ENCODE measurements at regions not wholly inside any gene's neighbourhood (a gene's known extent, or its start where the extent isn't known, plus 50 kb on each side); places are given as distances from the start of the nearest gene placed in this dataset.

DNA sequence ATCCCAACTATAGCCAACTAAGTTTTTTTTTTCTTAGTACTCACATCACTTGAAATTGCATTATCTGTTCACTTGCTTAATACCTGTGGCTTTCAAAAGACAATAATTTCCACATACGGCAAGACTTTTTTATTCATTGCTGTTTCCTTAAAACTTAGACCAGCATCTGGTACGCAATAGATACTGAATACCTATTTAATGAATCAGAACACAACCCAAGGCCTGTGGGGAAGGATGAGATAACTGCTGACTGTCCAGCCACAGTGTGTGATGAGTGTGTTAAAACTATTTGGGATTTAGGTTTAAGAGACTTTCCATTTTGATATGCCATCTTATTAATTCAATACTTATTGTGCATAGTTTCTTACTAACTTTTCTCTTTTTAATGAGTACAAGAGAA, 988.7 kb downstream of the NTRK3 start:
- CTCF ChIA-PET = no interaction called here
- no peak for ATAC-seq
- Mint-ChIP-seq H3K9me3 (ENCODE audit: low read depth) (no peaks in the 10 kb centered on the region), H3K4me1 (no peaks in the 10 kb centered on the region), H3K27me3 (no peaks in the 10 kb centered on the region), H3K4me3 (no peak overlapping the region), H3K36me3 (no peaks in the 10 kb centered on the region), H3K27ac (no peak overlapping the region)
- no peak for DNase-seq

DNA sequence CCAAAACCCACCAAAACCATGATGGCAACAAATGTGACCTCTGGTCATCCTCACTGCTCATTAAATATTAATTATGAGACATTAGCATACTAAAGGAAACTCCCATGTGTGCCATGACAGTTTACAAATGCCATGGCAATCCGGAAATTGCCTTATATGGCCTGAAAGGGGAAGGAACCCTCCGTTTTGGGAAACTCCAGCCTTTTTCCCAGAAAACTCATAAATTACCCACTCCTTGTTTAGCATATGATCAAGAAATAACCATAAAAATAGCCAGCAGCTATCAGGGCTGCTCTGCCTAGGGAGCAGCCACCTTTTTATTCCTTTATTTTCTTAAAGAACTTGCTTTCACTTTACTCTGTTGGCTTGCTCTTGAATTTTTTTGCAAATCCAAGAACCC, 992.7 kb downstream of the NTRK3 start:
- CTCF ChIA-PET = no interaction called here
- no peak overlapping the region for H3K4me3 Mint-ChIP-seq
- H3K27ac Mint-ChIP-seq = no peak overlapping the region
- no peaks in the 10 kb centered on the region for H3K4me1 Mint-ChIP-seq
- no peaks in the 10 kb centered on the region for H3K27me3 Mint-ChIP-seq
- DNase-seq (no peak), ATAC-seq (no peak)
- H3K9me3 Mint-ChIP-seq (ENCODE audit: low read depth) = peaks cover 5% of the 10 kb centered on the region
- no peaks in the 10 kb centered on the region for H3K36me3 Mint-ChIP-seq

DNA sequence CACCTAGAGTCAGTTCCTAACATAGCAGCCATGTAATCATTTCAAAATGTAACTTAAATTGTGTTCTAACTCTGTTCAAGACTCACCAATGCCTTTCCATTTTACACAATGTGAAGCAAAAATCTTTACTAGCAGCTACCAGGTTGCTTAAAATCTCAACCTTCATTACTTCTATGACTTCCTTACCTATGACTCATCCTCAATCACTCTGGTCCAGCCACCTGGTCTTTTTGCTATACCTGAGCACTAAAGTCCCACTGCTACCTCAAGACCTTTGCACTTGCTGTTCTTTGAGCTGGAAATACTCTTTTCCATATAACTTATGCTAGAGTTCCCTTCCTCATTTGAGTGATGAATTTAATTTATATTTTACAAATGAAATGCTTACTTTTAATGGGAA, 993.2 kb downstream of the NTRK3 start:
- H3K27me3 Mint-ChIP-seq = no peaks in the 10 kb centered on the region
- no peaks in the 10 kb centered on the region for H3K4me1 Mint-ChIP-seq
- CTCF ChIA-PET = no interaction called here
- H3K9me3 Mint-ChIP-seq (ENCODE audit: low read depth) = peaks cover 5% of the 10 kb centered on the region
- ATAC-seq = no peak
- H3K36me3 Mint-ChIP-seq = no peaks in the 10 kb centered on the region
- no peak for DNase-seq
- H3K4me3 Mint-ChIP-seq = no peak overlapping the region
- H3K27ac Mint-ChIP-seq = no peak overlapping the region

DNA sequence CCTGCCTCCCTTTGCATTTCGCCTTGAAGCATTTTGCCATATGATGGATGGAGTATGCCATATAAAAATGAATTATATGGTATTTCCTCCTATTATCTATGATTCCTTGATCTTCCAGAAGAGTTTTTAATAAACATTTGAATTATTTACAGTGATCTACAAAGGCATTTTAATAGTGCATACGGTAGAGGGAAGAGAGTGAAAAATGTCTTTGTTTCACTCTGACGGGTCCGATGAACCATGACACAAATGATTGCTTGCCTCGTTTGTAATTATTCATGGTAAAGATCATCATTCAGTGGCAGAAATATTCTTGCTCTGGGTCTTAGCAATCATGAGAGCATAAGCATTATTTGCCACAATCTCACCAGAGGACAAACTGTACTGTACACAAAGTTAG, 1010.9 kb downstream of the NTRK3 start:
- Mint-ChIP-seq H3K4me1 (no peaks in the 10 kb centered on the region), H3K36me3 (no peaks in the 10 kb centered on the region), H3K27ac (no peak overlapping the region), H3K9me3 (ENCODE audit: low read depth) (peaks cover 2% of the 10 kb centered on the region), H3K4me3 (no peak overlapping the region), H3K27me3 (no peaks in the 10 kb centered on the region)
- CTCF ChIA-PET = no interaction called here
- ATAC-seq (no peak), DNase-seq (no peak)

DNA sequence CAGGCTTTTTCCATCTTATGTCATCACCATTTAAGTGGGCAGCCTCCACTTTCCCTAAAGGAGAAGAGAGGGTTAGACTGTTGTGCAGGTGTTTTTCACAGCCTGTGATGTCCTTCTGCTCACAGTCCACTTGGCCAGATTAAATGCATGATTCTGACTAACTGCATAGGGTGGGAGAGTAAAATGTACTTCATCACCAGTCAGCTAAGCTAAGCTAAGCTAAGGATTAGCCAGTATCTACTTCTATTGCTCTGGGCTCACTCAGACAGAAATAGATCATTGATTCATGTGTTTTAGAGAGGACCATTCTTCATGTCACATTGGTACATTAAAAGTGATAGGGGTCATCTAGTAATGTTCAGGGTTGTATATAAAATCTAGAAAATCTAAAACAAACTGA, 1013.1 kb downstream of the NTRK3 start:
- Mint-ChIP-seq H3K36me3 (no peaks in the 10 kb centered on the region), H3K4me3 (no peak overlapping the region), H3K27me3 (no peaks in the 10 kb centered on the region), H3K4me1 (no peaks in the 10 kb centered on the region), H3K27ac (no peak overlapping the region), H3K9me3 (ENCODE audit: low read depth) (peaks cover 2% of the 10 kb centered on the region)
- CTCF ChIA-PET = no interaction called here
- DNase-seq (no peak), ATAC-seq (no peak)

DNA sequence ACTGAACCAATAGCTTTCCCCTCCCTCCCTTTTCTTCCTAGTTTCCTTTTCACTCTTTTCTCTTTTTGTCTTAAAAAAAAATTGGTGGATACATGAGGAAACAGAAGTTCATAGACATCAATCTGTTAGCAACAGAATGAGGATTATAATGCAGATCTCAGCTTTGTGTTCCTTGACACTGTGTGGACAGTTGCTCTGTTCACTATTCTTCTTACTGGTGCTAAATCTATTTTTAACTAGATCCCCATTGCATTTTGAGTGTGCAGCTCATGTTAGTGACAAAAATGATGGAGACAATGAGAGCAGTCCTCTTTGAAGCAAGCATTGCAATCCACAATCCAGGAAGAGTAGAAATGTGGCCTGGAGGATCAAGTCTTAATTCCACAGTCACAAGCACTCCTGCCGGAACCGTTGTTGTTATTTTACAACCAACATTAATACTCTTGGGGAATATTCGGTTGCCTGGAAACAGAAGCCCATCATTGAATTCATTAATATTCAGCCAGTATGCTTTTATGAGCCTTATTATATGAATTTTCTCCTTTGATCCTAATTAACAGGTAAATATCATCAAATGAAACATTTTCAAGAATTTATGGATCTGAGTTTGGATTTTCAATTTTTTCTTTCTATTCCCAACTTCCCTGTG, 1016.8 kb downstream of the NTRK3 start:
- Mint-ChIP-seq H3K9me3 (ENCODE audit: low read depth) (no peaks in the 10 kb centered on the region), H3K4me1 (no peaks in the 10 kb centered on the region), H3K27ac (no peak overlapping the region), H3K27me3 (no peaks in the 10 kb centered on the region), H3K4me3 (no peak overlapping the region), H3K36me3 (no peaks in the 10 kb centered on the region)
- DNase-seq = no peak
- no peak for ATAC-seq
- CTCF ChIA-PET = no interaction called here

DNA sequence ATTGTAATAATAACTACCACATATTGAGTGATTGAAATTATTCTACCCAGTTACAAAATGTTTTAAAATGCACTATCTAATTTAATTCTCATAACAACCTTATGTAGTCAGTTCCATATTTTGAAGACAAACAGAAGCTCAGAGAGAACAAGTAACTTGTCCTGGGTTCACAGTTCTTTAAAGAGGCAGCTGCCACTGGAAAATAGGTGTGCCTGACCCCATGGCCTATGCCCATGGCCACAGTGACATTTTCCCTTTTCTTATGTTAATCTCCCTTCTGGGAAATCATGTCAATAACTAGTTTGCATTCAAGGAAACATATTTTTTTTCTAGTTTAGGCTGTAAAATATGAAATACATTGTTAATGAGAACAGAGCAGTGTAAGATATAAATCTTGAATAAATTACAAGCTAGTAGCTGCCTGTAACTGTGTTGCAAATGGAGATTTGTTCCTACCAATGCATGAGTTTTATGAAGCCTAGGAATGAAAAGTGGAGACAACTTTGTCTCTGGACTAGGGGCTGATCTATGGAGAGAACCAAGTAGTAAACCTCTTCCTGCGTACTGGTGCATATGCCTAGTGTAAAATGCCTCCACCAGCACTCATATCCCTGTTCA, 1018.0 kb downstream of the NTRK3 start:
- DNase-seq (no peak), ATAC-seq (no peak)
- Mint-ChIP-seq H3K4me3 (no peak overlapping the region), H3K27ac (no peak overlapping the region), H3K27me3 (no peaks in the 10 kb centered on the region), H3K36me3 (no peaks in the 10 kb centered on the region), H3K9me3 (ENCODE audit: low read depth) (no peaks in the 10 kb centered on the region), H3K4me1 (no peaks in the 10 kb centered on the region)
- CTCF ChIA-PET = no interaction called here

DNA sequence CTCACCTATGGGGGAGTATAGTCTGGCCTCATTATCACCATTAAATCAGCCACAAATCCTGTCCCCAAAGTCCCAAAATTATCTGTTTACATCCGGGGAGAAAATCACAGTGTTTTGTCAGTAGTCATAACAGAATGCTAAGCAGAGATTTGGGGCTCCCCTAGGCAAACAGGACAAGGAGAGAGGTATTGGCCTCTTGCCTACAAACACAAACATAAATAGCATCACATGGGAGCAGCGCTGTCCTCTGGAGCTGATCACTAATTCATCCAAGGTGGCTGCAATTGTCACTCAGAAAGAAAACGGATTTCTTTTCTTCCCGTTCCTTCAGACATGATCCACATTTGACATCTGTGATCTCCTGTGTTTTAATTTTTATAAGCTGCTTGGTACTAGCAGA, 1028.1 kb downstream of the NTRK3 start:
- CTCF ChIA-PET = no interaction called here
- DNase-seq = no peak
- H3K27me3 Mint-ChIP-seq = no peaks in the 10 kb centered on the region
- H3K4me3 Mint-ChIP-seq = no peak overlapping the region
- H3K27ac Mint-ChIP-seq = no peak overlapping the region
- no peaks in the 10 kb centered on the region for H3K4me1 Mint-ChIP-seq
- H3K9me3 Mint-ChIP-seq (ENCODE audit: low read depth) = peaks cover 4% of the 10 kb centered on the region
- no peaks in the 10 kb centered on the region for H3K36me3 Mint-ChIP-seq
- no peak for ATAC-seq

DNA sequence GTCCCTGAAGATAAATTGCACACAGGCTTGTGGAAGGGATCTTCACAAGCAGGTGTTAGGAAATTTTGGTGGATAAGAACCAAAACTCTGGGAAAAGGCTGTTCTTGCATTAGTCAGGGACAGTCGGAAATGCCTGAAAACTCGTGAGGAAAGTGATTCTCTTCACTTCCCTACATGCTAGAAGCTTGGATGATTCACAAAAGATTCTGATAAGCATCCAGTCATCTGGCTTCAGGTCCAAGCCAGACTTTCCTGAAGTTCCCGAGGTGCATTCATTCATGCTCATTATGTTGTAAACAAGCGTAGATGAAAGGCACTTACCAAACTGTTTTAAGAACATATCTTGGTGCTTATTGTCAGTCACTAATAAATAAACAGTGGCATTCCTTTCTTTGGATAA, 1028.7 kb downstream of the NTRK3 start:
- Mint-ChIP-seq H3K36me3 (no peaks in the 10 kb centered on the region), H3K9me3 (ENCODE audit: low read depth) (peaks cover 4% of the 10 kb centered on the region), H3K4me1 (no peaks in the 10 kb centered on the region), H3K4me3 (no peak overlapping the region), H3K27ac (no peak overlapping the region), H3K27me3 (no peaks in the 10 kb centered on the region)
- CTCF ChIA-PET = no interaction called here
- DNase-seq = no peak
- no peak for ATAC-seq

DNA sequence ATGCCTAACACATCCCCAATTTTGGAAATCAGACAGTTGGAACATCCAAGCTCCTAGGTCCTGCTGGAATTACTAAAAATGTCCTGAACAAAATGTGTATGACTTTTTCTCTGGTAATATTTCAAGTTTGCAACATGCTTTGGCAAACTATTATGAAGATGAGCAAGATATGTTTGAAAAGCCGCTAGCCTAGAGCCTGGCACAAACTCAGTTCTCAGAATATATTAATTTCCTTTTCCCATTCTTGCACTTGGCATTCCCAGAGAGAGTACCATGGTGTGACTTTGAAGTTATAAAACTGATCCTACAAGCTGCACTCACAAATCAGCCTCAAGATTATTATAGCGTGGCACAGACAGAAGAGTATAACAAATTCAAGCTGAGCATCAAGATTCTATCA, 1031.1 kb downstream of the NTRK3 start:
- Mint-ChIP-seq H3K9me3 (ENCODE audit: low read depth) (peaks cover 6% of the 10 kb centered on the region), H3K4me1 (no peaks in the 10 kb centered on the region), H3K36me3 (no peaks in the 10 kb centered on the region), H3K27me3 (no peaks in the 10 kb centered on the region), H3K27ac (no peak overlapping the region), H3K4me3 (no peak overlapping the region)
- DNase-seq = no peak
- CTCF ChIA-PET = no interaction called here
- ATAC-seq = no peak

DNA sequence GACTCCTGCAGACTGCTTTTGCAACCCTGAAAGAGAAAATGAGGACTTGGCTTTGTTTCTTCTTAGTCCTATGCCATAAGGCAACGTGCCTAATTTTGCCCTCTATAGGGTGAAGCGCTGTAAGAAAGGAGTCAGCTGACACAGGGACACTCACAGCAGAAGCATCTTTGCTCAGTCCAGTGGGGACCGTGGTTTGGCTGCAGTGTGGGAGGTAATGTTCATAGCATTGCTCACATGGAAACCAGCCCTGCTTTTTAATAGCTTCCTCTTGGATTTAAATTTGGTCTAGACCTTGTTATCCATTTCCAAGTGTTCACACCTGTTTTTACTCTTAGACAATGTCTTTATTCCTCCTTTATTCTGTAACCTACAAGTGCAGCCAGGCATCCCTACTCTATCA, 1032.1 kb downstream of the NTRK3 start:
- ATAC-seq = no peak
- Mint-ChIP-seq H3K27ac (no peak overlapping the region), H3K36me3 (no peaks in the 10 kb centered on the region), H3K27me3 (no peaks in the 10 kb centered on the region), H3K4me3 (no peak overlapping the region), H3K4me1 (no peaks in the 10 kb centered on the region), H3K9me3 (ENCODE audit: low read depth) (peaks cover 6% of the 10 kb centered on the region)
- CTCF ChIA-PET = no interaction called here
- DNase-seq = no peak

DNA sequence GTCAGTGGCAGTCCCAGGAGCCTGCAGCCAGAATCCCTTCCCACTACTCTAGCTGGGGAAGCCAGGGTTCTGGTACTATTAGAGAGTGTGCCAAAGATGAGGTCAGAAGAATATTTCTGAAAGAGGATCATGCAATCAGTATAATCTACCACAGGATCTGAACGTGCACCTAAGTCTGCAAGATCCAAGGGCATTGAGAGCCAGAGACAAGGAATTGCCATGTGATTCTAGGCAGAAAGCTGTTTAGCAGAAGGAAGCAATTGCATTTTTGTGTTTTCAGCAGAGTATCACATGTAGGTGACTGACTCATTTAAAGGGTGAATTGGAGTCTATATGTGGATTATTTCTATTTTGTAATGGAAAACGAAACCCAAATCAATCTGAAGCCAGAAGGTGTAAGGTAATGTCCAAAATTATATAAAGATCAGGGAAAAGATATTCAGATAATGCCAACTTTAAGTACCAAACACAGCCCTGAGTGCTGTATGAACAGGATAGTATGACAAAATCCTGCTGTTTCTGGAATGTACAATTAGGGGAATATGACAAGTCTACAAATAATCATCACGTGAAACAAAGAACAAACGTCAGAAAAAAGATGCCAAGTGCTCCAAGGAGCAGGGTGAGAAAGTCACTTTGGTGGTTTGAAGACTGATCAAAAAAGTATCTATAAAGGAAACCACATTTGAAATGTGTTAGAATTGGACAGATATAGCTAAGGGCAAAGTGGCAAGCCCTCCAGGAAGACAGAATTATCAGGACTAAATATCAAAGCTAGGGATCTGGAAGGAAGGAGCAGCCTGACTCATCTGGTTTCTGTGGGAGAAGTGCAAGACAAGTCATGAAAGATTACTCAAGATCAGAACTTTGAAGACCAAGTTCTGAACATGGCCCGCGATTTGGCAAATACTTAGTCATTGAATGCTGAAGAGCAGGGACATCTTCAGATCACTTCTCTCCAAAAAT, 1036.6 kb downstream of the NTRK3 start:
- Mint-ChIP-seq H3K4me3 (no peak overlapping the region), H3K27me3 (no peaks in the 10 kb centered on the region), H3K4me1 (no peaks in the 10 kb centered on the region), H3K9me3 (ENCODE audit: low read depth) (peaks cover 4% of the 10 kb centered on the region), H3K36me3 (no peaks in the 10 kb centered on the region), H3K27ac (no peak overlapping the region)
- DNase-seq (no peak), ATAC-seq (no peak)
- CTCF ChIA-PET = no interaction called here

DNA sequence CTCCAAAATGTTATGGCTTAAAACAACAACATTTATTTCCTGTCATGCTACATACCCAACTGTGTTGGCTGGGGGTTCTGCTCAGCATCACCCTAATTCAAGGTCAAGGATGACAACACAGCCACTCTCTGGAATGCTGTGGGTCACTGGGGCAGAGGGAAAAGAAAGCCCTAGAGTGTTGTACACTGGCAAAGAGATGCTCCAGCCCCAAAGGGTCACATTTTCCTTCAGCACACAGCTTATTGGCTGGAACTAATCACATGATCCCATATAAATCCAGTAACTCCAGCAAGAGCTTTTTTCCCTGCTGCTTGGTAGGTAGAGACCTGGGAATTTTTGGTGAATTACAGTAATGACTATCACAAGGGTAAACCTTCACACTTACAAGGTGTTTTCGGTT, 1041.4 kb downstream of the NTRK3 start:
- no peak for ATAC-seq
- H3K9me3 Mint-ChIP-seq (ENCODE audit: low read depth) = no peaks in the 10 kb centered on the region
- H3K27ac Mint-ChIP-seq = no peak overlapping the region
- H3K4me1 Mint-ChIP-seq = no peaks in the 10 kb centered on the region
- no peaks in the 10 kb centered on the region for H3K36me3 Mint-ChIP-seq
- CTCF ChIA-PET = no interaction called here
- no peak overlapping the region for H3K4me3 Mint-ChIP-seq
- H3K27me3 Mint-ChIP-seq = no peaks in the 10 kb centered on the region
- no peak for DNase-seq

DNA sequence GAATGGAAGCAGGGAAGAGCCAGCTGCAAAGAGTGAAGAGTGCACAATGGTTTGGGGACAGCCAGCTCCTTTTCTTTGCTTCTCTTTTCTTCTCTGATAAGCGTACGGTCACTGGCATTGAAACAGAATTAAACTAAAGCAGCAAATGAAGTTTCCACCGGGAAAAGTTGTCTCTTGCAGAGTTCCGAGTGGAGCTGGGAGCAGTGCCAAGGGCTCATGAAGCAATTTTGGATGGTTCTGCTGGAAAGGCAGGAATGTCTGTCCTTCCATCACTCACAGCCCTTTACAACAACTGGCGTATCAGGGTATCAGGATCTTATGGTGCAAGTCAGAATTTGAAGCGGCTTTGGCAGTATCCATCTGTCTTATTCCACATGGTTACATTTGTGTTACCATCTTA, 1042.9 kb downstream of the NTRK3 start:
- no peak for DNase-seq
- no peaks in the 10 kb centered on the region for H3K4me1 Mint-ChIP-seq
- ATAC-seq = no peak
- CTCF ChIA-PET = no interaction called here
- H3K9me3 Mint-ChIP-seq (ENCODE audit: low read depth) = no peaks in the 10 kb centered on the region
- no peak overlapping the region for H3K27ac Mint-ChIP-seq
- no peak overlapping the region for H3K4me3 Mint-ChIP-seq
- no peaks in the 10 kb centered on the region for H3K27me3 Mint-ChIP-seq
- no peaks in the 10 kb centered on the region for H3K36me3 Mint-ChIP-seq
